GM12878 (cell line): ENCODE measurements at regions not wholly inside any gene's neighbourhood (a gene's known extent, or its start where the extent isn't known, plus 50 kb on each side); places are given as distances from the start of the nearest gene placed in this dataset.

Source experiments
- ATF2 ChIP-seq: IDR thresholded peaks from 2 replicates; pipeline ENCODE4 v1.6.1; 2012; ENCODE audit warnings: low read length, inconsistent platforms
- BHLHE40 ChIP-seq, 2 experiments: fragments of 450-650 bp in 1 of 2; IDR thresholded peaks; 2 replicates each; pipeline ENCODE4 v1.6.1; 2011 to 2017; ENCODE audit warnings: low read depth in 2 of 2, borderline replicate concordance in 1 of 2, improper control_type of control experiment in 1 of 2, low read length in 1 of 2, mild to moderate bottlenecking in 1 of 2
- CEBPB ChIP-seq, 2 experiments: fragments of 150-350 bp in 1 of 2; IDR thresholded peaks; 2 replicates each; pipeline ENCODE4 v1.6.1; 2012 to 2014; ENCODE audit warnings: low read depth in 2 of 2, low read length in 2 of 2, borderline replicate concordance in 1 of 2, inconsistent platforms in 1 of 2
- CHD2 ChIP-seq: IDR thresholded peaks from 2 replicates; pipeline ENCODE4 v1.6.1; 2011; ENCODE audit warnings: low read depth, low read length, improper control_type of control experiment, borderline replicate concordance
- CTCF ChIP-seq, 3 experiments: IDR thresholded peaks in 2 of 3; conservative IDR thresholded peaks in 1 of 3; 2 replicates each; pipeline ENCODE4 v1.5.1; 2011; ENCODE audit warnings: low read depth in 3 of 3, low read length in 3 of 3, mild to moderate bottlenecking in 3 of 3, control low read depth in 2 of 3, moderate library complexity in 2 of 3, inconsistent platforms in 1 of 3, mixed read lengths in 1 of 3; ENCODE audit not compliant: control insufficient read depth in 2 of 3, insufficient read depth in 1 of 3; ENCODE audit errors: extremely low read depth in 1 of 3
- GABPA ChIP-seq: IDR thresholded peaks from 2 replicates; pipeline ENCODE4 v1.6.1; 2014; ENCODE audit warnings: antibody characterized with exemption, low read depth, mild to moderate bottlenecking, inconsistent platforms
- JUNB ChIP-seq: IDR thresholded peaks from 2 replicates; pipeline ENCODE4 v1.6.1; 2016; ENCODE audit warnings: antibody characterized with exemption, mild to moderate bottlenecking
- JUND ChIP-seq: IDR thresholded peaks from 2 replicates; pipeline ENCODE4 v1.6.1; 2012; ENCODE audit warnings: low read depth, mild to moderate bottlenecking, low read length, improper control_type of control experiment, moderate library complexity
- NFYA ChIP-seq: IDR thresholded peaks from 2 replicates; pipeline ENCODE4 v1.6.1; 2011; ENCODE audit warnings: low read depth, mild to moderate bottlenecking, low read length, improper control_type of control experiment, borderline replicate concordance
- POLR2A ChIP-seq: IDR thresholded peaks from 2 replicates; pipeline ENCODE4 v1.6.1; 2011; ENCODE audit warnings: low read depth, mild to moderate bottlenecking, low read length
- RAD21 ChIP-seq: IDR thresholded peaks from 2 replicates; pipeline ENCODE4 v1.6.1; 2011; ENCODE audit warnings: mild to moderate bottlenecking, low read depth, low read length, moderate library complexity; ENCODE audit not compliant: insufficient read depth
- SMAD1 ChIP-seq: fragments of 450-650 bp; IDR thresholded peaks from 2 replicates; pipeline ENCODE4 v1.6.1; 2018; ENCODE audit warnings: mild to moderate bottlenecking, low read depth; ENCODE audit not compliant: partially characterized antibody

DNA sequence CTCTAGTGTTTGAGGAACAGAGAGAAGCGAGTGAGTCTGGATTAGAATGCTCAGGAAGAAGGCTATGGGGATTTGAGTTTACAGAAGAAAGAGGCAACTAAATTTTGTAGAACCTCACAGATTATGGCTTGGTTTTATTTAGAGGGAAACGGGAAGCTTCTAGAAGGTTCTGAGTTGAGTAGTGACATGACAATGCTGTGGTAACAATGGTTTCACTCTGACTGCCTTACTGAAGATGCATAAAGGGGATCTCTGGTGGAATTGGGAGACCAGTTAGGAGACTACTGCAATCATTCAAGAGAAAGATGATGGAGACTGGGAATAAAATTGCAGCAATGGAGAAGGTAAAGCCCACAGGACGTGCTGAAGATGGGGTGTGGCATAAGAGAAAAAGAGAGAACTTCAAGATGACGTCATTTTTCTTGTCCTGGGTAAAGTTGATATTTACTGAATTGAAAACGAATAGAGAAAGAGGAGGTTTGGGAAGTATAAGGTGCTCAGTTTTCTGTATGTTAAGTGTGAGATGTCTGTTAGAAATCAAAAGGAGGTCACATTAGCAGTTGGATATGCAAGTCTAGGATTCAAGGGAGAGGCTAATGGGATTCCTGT is 710.1 kb upstream of the NRSN1 start:
- TF ChIP-seq BHLHE40 (IDR thresholded peaks at IDR 0.05; ENCODE audit: borderline replicate concordance in 1 of 2, low read depth in 2 of 2, low read length in 1 of 2) (no peak), RAD21 (no peak), CEBPB (IDR thresholded peaks at IDR 0.05; ENCODE audit: borderline replicate concordance in 1 of 2, low read depth in 2 of 2, low read length in 2 of 2) (no peak; a peak in 1 of 4 replicates), CTCF (IDR thresholded peaks at IDR 0.05 in 2 of 3, conservative IDR thresholded peaks at IDR 0.05 in 1 of 3; ENCODE audit: control insufficient read depth in 2 of 3, extremely low read depth in 1 of 3, insufficient read depth in 1 of 3, low read depth in 3 of 3, low read length in 3 of 3) (no peak), ATF2 (peak; percentile 27; the same call in 1 of the 2 replicates), CHD2 (no peak), JUND (0 out of 2 replicates have a peak, but pooled peaks have one; percentile 48), GABPA (no peak), JUNB (peak; percentile 85), POLR2A (no peak), SMAD1 (no peak), NFYA (no peak)
